ENCODE measurements at regions not wholly inside any gene's neighbourhood (a gene's known extent, or its start where the extent isn't known, plus 50 kb on each side); places are given as distances from the start of the nearest gene placed in this dataset.

GRCh38 chr5:17785774-17786173 is 151.5 kb downstream of the TAF11L14 start:
- Histone ChIP-seq H3K27ac (ENCODE audit: low read depth, low read length) (no peak overlapping the region), H3K9me2 (replicated peaks; ENCODE audit: control insufficient read depth, low read length) (no peaks in the 10 kb centered on the region), H3K79me2 (ENCODE audit: control insufficient read depth, low read length) (no peaks in the 10 kb centered on the region), H3K4me2 (ENCODE audit: low read length) (no peak overlapping the region), H3F3A (ENCODE audit: control insufficient read depth, insufficient read depth) (no peaks in the 10 kb centered on the region), H3K36me3 (ENCODE audit: control insufficient read depth, low read length) (no peaks in the 10 kb centered on the region), H4K20me1 (ENCODE audit: control insufficient read depth, insufficient read depth, low read depth, low read length) (no peaks in the 10 kb centered on the region), H3K9me3 (ENCODE audit: control insufficient read depth, insufficient read depth, low read length) (no peaks in the 10 kb centered on the region), H3K4me3 (ENCODE audit: low read length) (no peak overlapping the region), H3K27me3 (ENCODE audit: control insufficient read depth, low read length) (no peaks in the 10 kb centered on the region), H3K4me1 (ENCODE audit: control insufficient read depth, low read length) (no peaks in the 10 kb centered on the region)
- TF ChIP-seq, protein P1, sequence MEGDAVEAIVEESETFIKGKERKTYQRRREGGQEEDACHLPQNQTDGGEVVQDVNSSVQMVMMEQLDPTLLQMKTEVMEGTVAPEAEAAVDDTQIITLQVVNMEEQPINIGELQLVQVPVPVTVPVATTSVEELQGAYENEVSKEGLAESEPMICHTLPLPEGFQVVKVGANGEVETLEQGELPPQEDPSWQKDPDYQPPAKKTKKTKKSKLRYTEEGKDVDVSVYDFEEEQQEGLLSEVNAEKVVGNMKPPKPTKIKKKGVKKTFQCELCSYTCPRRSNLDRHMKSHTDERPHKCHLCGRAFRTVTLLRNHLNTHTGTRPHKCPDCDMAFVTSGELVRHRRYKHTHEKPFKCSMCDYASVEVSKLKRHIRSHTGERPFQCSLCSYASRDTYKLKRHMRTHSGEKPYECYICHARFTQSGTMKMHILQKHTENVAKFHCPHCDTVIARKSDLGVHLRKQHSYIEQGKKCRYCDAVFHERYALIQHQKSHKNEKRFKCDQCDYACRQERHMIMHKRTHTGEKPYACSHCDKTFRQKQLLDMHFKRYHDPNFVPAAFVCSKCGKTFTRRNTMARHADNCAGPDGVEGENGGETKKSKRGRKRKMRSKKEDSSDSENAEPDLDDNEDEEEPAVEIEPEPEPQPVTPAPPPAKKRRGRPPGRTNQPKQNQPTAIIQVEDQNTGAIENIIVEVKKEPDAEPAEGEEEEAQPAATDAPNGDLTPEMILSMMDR (IDR thresholded peaks at IDR 0.05; ENCODE audit: low read depth, low read length, poor library complexity, severe bottlenecking): no peak
- no peak for TF ChIP-seq EZH2phosphoT487 (IDR thresholded peaks at IDR 0.05; ENCODE audit: borderline replicate concordance, low read length)

DNA sequence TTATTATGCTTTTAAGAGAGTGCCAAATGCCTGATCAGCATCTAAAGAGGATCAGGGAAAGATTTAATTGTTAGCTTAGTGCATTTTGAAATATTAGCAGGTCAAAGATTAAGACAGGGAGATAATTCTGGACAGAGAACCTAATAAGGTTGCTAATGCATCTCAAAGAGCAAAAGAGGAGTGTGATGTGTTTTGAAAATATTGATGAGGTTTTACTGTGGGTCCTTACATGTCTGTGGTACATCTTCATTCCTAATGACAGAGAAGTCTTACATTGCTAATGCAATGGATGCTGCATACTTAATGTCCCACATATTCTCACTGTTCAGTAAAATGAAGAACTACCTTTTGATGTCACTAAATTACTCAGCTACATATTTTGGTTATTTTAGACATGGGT is 154.1 kb downstream of the TAF11L14 start:
- H3K4me2 ChIP-seq (ENCODE audit: low read length): no peak overlapping the region
- no peaks in the 10 kb centered on the region for H3K9me3 ChIP-seq (ENCODE audit: control insufficient read depth, insufficient read depth, low read length)
- H3K27ac ChIP-seq (ENCODE audit: low read depth, low read length): no peak overlapping the region
- H3K27me3 ChIP-seq (ENCODE audit: control insufficient read depth, low read length): no peaks in the 10 kb centered on the region
- TF ChIP-seq, protein P1 (IDR thresholded peaks at IDR 0.05; ENCODE audit: low read depth, low read length, poor library complexity, severe bottlenecking): no peak
- TF ChIP-seq EZH2phosphoT487 (IDR thresholded peaks at IDR 0.05; ENCODE audit: borderline replicate concordance, low read length): no peak
- no peaks in the 10 kb centered on the region for H3K4me1 ChIP-seq (ENCODE audit: control insufficient read depth, low read length)
- H3K79me2 ChIP-seq (ENCODE audit: control insufficient read depth, low read length): no peaks in the 10 kb centered on the region
- no peaks in the 10 kb centered on the region for H4K20me1 ChIP-seq (ENCODE audit: control insufficient read depth, insufficient read depth, low read depth, low read length)
- no peaks in the 10 kb centered on the region for H3K36me3 ChIP-seq (ENCODE audit: control insufficient read depth, low read length)
- H3F3A ChIP-seq (ENCODE audit: control insufficient read depth, insufficient read depth): no peaks in the 10 kb centered on the region
- H3K9me2 ChIP-seq (replicated peaks; ENCODE audit: control insufficient read depth, low read length): no peaks in the 10 kb centered on the region
- H3K4me3 ChIP-seq (ENCODE audit: low read length): no peak overlapping the region

GRCh38 chr5:17794201-17794600 is 159.9 kb downstream of the TAF11L14 start:
- Histone ChIP-seq H3K27me3 (ENCODE audit: control insufficient read depth, low read length) (no peaks in the 10 kb centered on the region), H3K9me2 (replicated peaks; ENCODE audit: control insufficient read depth, low read length) (no peaks in the 10 kb centered on the region)

More at GRCh38 chr5:17794201-17794600, 159.9 kb downstream of the TAF11L14 start:
- no peaks in the 10 kb centered on the region for H3K79me2 ChIP-seq (ENCODE audit: control insufficient read depth, low read length)
- H3K4me1 ChIP-seq (ENCODE audit: control insufficient read depth, low read length): no peaks in the 10 kb centered on the region
- no peaks in the 10 kb centered on the region for H4K20me1 ChIP-seq (ENCODE audit: control insufficient read depth, insufficient read depth, low read depth, low read length)
- no peak overlapping the region for H3K27ac ChIP-seq (ENCODE audit: low read depth, low read length)
- H3F3A ChIP-seq (ENCODE audit: control insufficient read depth, insufficient read depth): no peaks in the 10 kb centered on the region
- H3K4me2 ChIP-seq (ENCODE audit: low read length): no peak overlapping the region
- no peaks in the 10 kb centered on the region for H3K36me3 ChIP-seq (ENCODE audit: control insufficient read depth, low read length)
- no peaks in the 10 kb centered on the region for H3K9me3 ChIP-seq (ENCODE audit: control insufficient read depth, insufficient read depth, low read length)
- no peak overlapping the region for H3K4me3 ChIP-seq (ENCODE audit: low read length)
- no peak for TF ChIP-seq EZH2phosphoT487 (IDR thresholded peaks at IDR 0.05; ENCODE audit: borderline replicate concordance, low read length)
- TF ChIP-seq, protein P1 (IDR thresholded peaks at IDR 0.05; ENCODE audit: low read depth, low read length, poor library complexity, severe bottlenecking): no peak
